D341Med (cell line): ENCODE measurements at regions not wholly inside any gene's neighbourhood (a gene's known extent, or its start where the extent isn't known, plus 50 kb on each side); places are given as distances from the start of the nearest gene placed in this dataset.
"Not testable (repeated sequence)": the region's sequence is repeated elsewhere in the genome, so short reads cannot be mapped to it uniquely, and the experiment has no call there.

Experiments
- DNase-seq: peaks from one replicate; pipeline ENCODE4 v3.0.0; 2012; ENCODE audit warnings: low spot score

DNA sequence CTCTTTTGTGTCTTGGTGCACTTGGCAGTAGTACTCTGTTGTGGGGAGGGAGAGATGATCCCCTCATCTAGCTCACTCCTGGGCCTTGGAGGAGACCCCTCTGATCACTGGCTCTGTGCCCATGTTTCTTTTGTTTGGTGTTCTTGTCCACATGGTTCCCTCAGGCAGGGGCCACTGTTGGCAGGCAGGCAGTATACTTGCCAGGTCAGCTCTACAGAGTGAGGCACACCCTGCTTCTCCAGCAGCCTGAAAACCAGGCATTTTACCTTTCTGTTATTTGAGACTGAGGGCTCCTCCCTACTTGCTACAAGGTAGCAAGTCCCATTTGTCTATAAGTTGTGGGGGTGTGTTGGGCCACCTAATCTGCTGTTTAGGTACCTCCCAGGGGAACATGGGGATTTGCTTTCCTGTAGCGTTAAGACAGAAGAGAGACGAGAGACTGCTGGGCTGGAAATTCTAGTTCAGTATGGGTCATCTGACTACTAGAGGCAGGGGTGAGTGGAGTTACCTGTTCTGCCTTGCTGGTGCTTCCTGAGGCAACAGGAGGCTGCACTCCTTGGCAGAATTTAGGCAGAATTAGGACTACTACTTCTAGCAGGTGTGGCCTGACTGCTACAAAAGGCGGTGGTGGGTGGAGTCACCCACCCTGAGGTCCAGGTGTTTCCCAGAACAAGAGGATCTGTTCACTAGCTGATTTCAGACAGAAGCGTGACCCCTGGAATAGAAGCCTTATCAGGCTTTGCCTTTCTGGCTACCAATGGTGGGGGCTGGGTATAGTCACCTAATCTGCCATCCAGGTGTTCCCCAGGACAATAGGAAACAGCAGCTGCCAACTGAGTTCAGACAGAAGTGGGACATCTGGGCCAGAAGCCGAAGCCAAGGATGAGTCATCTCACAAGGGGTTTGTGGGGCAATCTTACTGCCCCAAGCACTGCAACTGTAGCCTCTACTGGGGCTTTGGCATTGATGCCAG lies 843.0 kb upstream of the ATXN8OS start:
- no peak for DNase-seq

DNA sequence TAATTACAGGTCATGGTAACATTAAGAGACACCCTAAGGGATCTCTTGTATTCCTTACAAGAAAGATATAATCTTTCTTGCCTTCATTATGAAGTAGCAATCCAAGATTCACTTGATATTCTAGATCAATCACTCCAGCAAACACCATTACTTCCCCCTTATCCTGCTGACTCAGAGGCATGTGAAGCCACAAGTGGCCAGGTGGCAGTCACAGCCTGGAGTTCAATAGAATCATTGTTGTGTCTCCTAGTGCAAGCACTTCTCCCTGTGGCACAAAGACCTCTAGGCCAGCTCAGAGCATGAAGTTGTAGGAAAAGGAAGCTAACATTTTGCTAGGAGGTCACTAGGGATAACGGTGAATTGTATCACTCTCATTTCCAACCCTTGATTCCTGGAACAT lies 864.3 kb upstream of the ATXN8OS start:
- DNase-seq, result no peak

DNA sequence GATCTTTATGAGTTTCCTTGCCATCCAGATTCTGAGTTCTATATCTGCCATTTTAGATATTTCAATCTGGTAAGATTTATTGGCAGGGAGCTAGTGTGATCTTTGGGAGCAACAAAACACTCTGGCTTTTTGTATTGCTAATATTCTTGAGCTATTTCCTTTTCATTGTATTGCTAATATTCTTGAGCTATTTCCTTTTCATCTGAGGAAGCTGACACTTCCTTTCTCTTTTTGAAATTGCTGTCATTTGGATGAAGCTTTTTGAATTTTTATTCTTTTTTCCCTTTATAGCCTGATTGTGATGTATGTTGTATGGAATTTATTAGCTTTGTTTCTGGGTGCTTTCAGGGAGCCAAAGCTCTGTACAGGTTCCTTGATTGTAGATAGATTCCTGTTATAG lies 873.5 kb upstream of the ATXN8OS start:
- no peak for DNase-seq

- DNase-seq, result no peak
Measured at GRCh38 chr13:69226427-69226826, 881.2 kb upstream of the ATXN8OS start.

DNA sequence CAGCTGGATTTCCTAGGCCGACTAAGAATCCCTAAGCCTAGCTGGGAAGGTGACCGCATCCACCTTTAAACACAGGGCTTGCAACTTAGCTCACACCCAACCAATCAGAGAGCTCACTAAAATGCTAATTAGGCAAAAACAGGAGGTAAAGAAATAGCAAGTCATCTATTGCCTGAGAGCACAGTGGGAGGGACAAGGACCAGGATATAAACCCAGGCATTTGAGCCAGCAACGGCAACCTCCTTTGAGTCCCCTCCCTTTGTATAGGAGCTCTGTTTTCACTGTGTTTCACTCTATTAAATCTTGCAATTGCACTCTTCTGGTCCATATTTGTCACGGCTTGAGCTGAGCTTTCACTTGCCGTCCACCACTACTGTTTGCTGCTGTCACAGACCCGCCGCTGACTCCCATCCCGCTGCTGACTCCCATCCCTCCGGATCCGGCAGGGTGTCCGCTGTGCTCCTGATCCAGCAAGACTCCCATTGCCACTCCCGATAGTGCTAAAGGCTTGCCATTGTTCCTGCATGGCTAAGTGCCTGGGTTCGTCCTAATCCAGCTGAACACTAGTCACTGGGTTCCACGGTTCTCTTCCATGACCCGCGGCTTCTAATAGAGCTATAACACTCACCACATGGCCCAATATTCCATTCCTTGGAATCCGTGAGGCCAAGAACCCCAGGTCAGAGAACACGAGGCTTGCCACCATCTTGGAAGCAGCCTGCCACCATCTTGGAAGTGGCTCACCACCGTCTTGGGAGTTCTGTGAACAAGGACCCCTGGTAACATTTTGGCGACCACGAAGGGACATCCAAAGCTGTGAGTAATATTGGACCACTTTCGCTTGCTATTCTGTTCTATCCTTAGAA lies 885.8 kb upstream of the ATXN8OS start:
- DNase-seq, result not testable (repeated sequence)

- no peak for DNase-seq
Measured at GRCh38 chr13:69213396-69213795, 894.2 kb upstream of the ATXN8OS start.

- DNase-seq, result no peak
Measured at GRCh38 chr13:69204620-69205019, 903.0 kb upstream of the ATXN8OS start.

DNA sequence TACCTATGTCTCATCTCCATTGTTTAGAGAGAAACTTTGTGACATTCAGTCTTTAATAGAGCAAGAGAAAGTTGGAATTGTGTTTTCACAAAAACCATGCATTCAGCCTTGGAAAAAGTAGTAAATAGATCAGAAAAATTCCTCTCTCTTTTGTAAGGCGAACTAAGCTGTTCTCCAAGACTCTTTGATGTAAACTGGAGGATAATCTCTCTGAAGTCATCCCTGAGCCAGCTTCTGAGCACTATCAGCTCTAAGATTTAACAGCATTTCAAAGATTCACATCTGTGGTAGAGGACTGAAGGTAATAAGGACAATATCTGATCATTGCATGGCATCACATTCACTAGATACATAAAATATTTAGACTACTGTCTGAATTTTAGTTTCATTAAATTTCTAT lies 904.6 kb upstream of the ATXN8OS start:
- no peak for DNase-seq

- peak; percentile 26 for DNase-seq
Measured at GRCh38 chr13:69199664-69200063, 908.0 kb upstream of the ATXN8OS start.

- DNase-seq, result peak; percentile 29
Measured at GRCh38 chr13:69198706-69199105, 908.9 kb upstream of the ATXN8OS start.

GRCh38 chr13:69194130-69194529 lies 913.5 kb upstream of the ATXN8OS start:
- no peak for DNase-seq

GRCh38 chr13:69180034-69180433 lies 927.6 kb upstream of the ATXN8OS start:
- no peak for DNase-seq

GRCh38 chr13:69178000-69178399 lies 929.6 kb upstream of the ATXN8OS start:
- DNase-seq, result no peak

- no peak for DNase-seq
Measured at GRCh38 chr13:69168436-69168835, 939.2 kb upstream of the ATXN8OS start.

DNA sequence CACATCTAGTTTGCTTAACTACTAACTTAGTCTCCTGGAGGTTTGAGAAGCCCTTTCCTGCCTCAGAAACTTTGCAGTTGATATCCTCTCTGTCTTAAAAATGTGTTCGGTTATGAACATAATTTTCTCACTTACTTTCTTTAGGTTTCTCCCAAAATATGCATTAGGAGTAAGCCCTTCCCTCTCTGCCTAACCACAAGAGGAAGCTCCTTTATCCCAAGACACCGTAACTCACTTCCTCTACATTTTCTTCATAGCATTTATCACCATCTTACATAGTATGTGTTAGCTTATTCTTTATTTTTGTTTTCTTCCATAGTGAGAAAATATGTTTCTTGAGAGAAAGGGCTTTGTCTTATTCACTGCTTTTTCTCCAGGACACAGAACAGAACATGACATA lies 952.5 kb upstream of the ATXN8OS start:
- no peak for DNase-seq

DNA sequence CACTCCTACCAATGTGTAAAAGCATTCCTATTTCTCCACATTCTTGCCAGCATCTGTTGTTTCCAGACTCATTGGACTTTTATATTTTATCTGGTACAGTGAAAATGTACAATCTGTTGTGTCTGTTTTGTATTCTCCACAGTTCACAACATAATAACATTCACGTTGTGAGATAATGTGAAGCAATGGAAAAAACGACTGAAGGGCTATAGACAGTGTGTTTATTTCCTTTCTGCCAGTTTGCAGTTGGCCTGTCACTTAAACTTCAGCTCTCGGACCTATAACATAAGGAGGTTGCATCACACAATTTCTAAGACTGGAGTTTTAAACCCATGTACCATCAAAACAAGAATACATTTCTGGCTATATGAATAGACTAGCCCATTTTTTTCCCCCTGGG lies 965.5 kb upstream of the ATXN8OS start:
- no peak for DNase-seq

DNA sequence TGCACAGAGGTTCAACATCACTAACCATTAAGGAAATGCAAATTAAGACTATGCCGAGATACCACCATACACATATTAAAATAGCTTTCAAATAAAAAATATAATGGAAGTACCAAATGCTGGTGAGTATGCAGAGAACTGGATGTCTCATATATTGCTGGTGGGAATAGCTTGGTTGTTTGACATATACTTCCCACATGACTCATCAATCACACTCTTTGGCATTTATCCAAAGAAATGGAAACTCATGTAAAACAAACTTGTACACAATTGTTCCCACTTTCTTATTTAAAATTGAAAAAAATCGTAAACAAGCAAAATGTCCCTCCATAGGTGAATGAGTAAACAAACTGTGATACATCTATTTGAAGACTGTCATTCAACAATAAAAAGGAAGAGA lies 982.6 kb upstream of the ATXN8OS start:
- DNase-seq, result no peak

DNA sequence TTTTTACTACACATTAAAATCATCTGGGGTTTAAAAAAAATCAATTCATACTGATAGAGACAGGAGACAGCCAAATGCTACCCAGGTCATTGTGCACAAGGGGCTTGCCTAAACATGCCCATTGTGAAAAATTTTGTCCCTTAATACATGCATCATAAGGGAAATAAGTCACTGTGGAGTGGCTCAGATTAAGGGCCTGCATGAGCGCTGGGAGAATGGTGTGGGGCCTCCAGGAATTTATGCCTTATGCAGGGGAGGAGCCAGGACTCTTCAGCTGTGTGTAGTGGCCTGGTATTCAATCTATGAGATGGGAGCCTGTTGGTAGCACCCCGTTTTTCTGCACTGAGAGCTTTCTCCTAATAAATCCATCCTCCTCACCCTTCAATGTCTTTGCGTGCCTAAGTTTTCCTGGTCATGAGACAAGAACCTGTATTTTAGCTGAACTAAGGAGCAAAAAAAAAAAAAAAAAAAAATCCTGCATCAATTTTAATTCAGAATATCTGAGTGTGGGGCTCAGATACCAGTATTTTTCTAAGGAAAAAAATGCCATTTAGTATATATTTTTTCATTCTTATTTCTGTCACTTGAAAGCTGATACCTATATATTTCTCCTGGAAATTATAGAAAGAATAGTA lies 997.6 kb upstream of the ATXN8OS start:
- DNase-seq, result no peak

DNA sequence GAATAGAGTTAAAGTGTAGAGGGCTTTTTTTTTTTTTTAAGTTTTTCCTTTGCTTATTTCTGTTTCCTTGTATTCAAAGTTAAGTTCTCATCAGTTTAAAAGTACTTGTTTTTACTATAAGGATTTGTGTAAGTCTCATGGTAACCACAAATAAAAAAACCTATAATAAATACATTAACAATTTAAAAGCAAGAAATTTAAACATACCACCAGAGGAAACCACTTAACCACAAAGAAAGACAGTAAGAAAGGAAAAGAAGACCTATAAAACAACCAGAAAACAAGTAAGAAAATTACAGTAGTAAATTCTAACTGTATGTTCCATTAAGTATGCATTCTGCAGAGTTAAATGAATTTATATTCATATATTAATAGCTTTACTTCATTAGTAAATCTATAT lies 999.1 kb upstream of the ATXN8OS start:
- no peak for DNase-seq

DNA sequence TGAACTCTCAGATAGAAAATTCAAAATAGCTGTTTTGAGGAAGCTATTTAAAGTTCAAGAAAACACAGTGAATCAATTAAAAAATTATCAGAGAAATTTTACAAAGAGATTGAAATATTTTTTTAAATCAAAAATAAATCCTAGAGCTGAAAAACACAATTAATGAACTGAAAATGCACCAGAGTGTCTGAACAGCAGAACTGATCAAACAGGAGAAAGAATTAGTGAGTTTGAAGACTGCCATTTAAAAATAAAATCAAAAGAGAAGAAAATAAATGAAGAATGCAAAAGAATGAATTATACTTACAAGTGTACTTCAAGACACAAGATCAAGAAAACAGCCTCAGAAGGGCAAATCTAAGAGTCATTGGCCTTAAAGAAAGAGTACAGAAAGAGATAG lies 1000.2 kb upstream of the ATXN8OS start:
- DNase-seq, result no peak

DNA sequence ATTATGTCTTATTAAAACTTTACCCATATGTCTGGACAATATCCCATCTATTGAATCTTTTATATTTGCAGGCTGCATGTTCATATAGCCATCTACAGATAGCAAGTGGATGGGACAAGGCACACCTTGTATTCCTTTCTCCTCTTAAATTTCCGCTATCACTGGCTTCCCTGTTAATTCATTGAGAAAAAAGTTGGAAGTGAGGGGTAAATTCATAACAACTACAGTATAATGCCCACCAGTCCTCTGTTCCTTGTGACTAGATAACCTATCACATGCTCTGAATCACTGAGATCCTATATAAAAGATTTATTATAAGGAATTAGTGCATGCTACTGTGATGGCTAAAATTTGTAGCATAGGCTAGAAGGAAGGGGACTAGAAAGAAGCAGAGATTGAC lies 1005.8 kb upstream of the ATXN8OS start:
- DNase-seq, result no peak

DNA sequence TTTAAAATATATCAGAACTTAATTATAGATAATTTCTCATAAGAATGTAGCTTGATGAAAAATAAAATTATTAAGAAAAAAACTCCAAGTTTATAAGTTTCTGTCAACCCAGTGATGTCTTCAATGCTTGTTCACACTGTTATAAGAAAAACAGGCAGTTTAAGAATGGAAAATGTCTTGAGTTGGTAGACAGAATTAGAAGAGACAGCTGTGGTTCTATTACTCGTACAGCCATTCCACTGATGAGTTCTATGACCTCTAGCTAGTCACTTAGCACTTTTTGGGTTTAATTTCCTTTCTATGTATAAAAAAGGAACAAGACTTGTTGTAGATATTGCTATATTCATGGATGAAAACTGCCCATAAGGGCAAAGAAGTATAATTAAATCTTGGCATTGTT lies 1013.1 kb upstream of the ATXN8OS start:
- no peak for DNase-seq
